HEK293 (cell line): ENCODE measurements at regions not wholly inside any gene's neighbourhood (a gene's known extent, or its start where the extent isn't known, plus 50 kb on each side); places are given as distances from the start of the nearest gene placed in this dataset.

Experiments
- CTCF ChIA-PET: fragments of 350-600 bp; formaldehyde crosslinking; extraction: SDS; loops from one replicate; lab custom pipeline; 2021; ENCODE audit warnings: antibody characterized with exemption; lab: Yijun Ruan, JAX
- POLR2A ChIA-PET: fragments of 300-600 bp; formaldehyde crosslinking; extraction: SDS; loops from one replicate; lab custom pipeline; 2020; ENCODE audit warnings: antibody characterized with exemption, inconsistent platforms; lab: Yijun Ruan, JAX
- H3K27ac ChIP-seq: fragments of 200-500 bp; sonication (Bioruptor generic); 2 replicates; pipeline ENCODE4 v1.5.1; 2014; ENCODE audit warnings: low read depth, low read length, control low read depth, inconsistent platforms; ENCODE audit errors: extremely low read depth
- H3K36me3 ChIP-seq, 2 experiments: fragments of 200-500 bp in 1 of 2; sonication (Bioruptor generic) in 1 of 2; 1 replicate in 1 of 2; 2 replicates in 1 of 2; pipeline ENCODE4 v1.5.1; 2014 to 2017; ENCODE audit warnings: inconsistent platforms in 2 of 2, low read length in 2 of 2; ENCODE audit not compliant: control insufficient read depth in 2 of 2, insufficient read depth in 1 of 2
- H3K4me1 ChIP-seq: fragments of 200-500 bp; sonication (Bioruptor generic); 2 replicates; pipeline ENCODE4 v1.5.1; 2014; ENCODE audit warnings: mild to moderate bottlenecking, low read length, inconsistent platforms; ENCODE audit not compliant: control insufficient read depth, insufficient read depth
- H3K4me3 ChIP-seq: 2 replicates; pipeline ENCODE4 v1.5.1; 2011; ENCODE audit warnings: low read depth, mild to moderate bottlenecking, control low read depth, low read length, moderate library complexity
- H3K9me3 ChIP-seq: fragments of 200-500 bp; sonication (Bioruptor generic); 2 replicates; pipeline ENCODE4 v1.5.1; 2014; ENCODE audit warnings: low read depth, low read length, inconsistent platforms; ENCODE audit not compliant: control insufficient read depth, insufficient read depth
- ATF2 ChIP-seq: fragments of 450-650 bp; formaldehyde crosslinking; IDR thresholded peaks from 2 replicates; pipeline ENCODE4 v1.5.1; 2016; ENCODE audit warnings: missing biosample characterization, missing genetic modification characterization, low read depth
- BCL11A ChIP-seq: fragments of 450-650 bp; formaldehyde crosslinking; IDR thresholded peaks from 2 replicates; pipeline ENCODE4 v1.5.1; 2016; ENCODE audit warnings: low read depth, missing biosample characterization, missing genetic modification characterization
- FEZF1 ChIP-seq: fragments of 450-650 bp; formaldehyde crosslinking; IDR thresholded peaks from 2 replicates; pipeline ENCODE4 v1.5.1; 2016; ENCODE audit warnings: missing biosample characterization, missing genetic modification characterization
- MZF1 ChIP-seq: fragments of 450-650 bp; formaldehyde crosslinking; IDR thresholded peaks from 2 replicates; pipeline ENCODE4 v1.5.1; 2017; ENCODE audit warnings: missing biosample characterization, missing genetic modification characterization, borderline replicate concordance
- SP7 ChIP-seq: fragments of 450-650 bp; formaldehyde crosslinking; IDR thresholded peaks from 2 replicates; pipeline ENCODE4 v1.5.1; 2016; ENCODE audit warnings: missing biosample characterization, missing genetic modification characterization
- TRIM28 ChIP-seq: IDR thresholded peaks from 2 replicates; pipeline ENCODE4 v1.6.1; 2011; ENCODE audit warnings: low read length, control low read depth, borderline replicate concordance
- ZBTB20 ChIP-seq: fragments of 450-650 bp; formaldehyde crosslinking; IDR thresholded peaks from 2 replicates; pipeline ENCODE4 v1.5.1; 2016; ENCODE audit warnings: missing biosample characterization, missing genetic modification characterization
- ZFP69B ChIP-seq: fragments of 450-650 bp; formaldehyde crosslinking; IDR thresholded peaks from 2 replicates; pipeline ENCODE4 v1.5.1; 2016; ENCODE audit warnings: missing biosample characterization, missing genetic modification characterization
- ZNF10 ChIP-seq: fragments of 450-650 bp; formaldehyde crosslinking; IDR thresholded peaks from 2 replicates; pipeline ENCODE4 v1.5.1; 2017; ENCODE audit warnings: missing biosample characterization, missing genetic modification characterization
- ZNF112 ChIP-seq: fragments of 450-650 bp; formaldehyde crosslinking; IDR thresholded peaks from 2 replicates; pipeline ENCODE4 v1.5.0; 2017; ENCODE audit warnings: missing biosample characterization, missing genetic modification characterization
- ZNF140 ChIP-seq: fragments of 450-650 bp; formaldehyde crosslinking; IDR thresholded peaks from 2 replicates; pipeline ENCODE4 v1.5.1; 2016; ENCODE audit warnings: missing biosample characterization, missing genetic modification characterization
- ZNF157 ChIP-seq: fragments of 450-650 bp; formaldehyde crosslinking; IDR thresholded peaks from 2 replicates; pipeline ENCODE4 v1.5.1; 2016; ENCODE audit warnings: missing biosample characterization, missing genetic modification characterization
- ZNF292 ChIP-seq: fragments of 450-650 bp; formaldehyde crosslinking; IDR thresholded peaks from 2 replicates; pipeline ENCODE4 v1.5.1; 2016; ENCODE audit warnings: low read depth, missing biosample characterization, missing genetic modification characterization, borderline replicate concordance
- ZNF324 ChIP-seq: fragments of 450-650 bp; formaldehyde crosslinking; IDR thresholded peaks from 2 replicates; pipeline ENCODE4 v1.5.1; 2016; ENCODE audit warnings: missing biosample characterization, missing genetic modification characterization
- ZNF555 ChIP-seq: fragments of 450-650 bp; formaldehyde crosslinking; conservative IDR thresholded peaks from 2 replicates; pipeline ENCODE4 v1.5.1; 2017; ENCODE audit warnings: missing biosample characterization, mild to moderate bottlenecking, missing genetic modification characterization, inconsistent platforms
- ZNF560 ChIP-seq: fragments of 450-650 bp; formaldehyde crosslinking; IDR thresholded peaks from 2 replicates; pipeline ENCODE4 v1.5.1; 2017; ENCODE audit warnings: missing biosample characterization, missing genetic modification characterization, borderline replicate concordance
- ZNF561 ChIP-seq: fragments of 450-650 bp; IDR thresholded peaks from 2 replicates; pipeline ENCODE4 v1.5.1; 2018; ENCODE audit warnings: missing biosample characterization, missing genetic modification characterization, borderline replicate concordance
- ZNF610 ChIP-seq: fragments of 450-650 bp; formaldehyde crosslinking; IDR thresholded peaks from 2 replicates; pipeline ENCODE4 v1.5.1; 2016; ENCODE audit warnings: missing biosample characterization, missing genetic modification characterization, borderline replicate concordance
- ZNF624 ChIP-seq: fragments of 450-650 bp; formaldehyde crosslinking; IDR thresholded peaks from 2 replicates; pipeline ENCODE4 v1.5.1; 2017; ENCODE audit warnings: missing biosample characterization, missing genetic modification characterization
- ZNF664 ChIP-seq: fragments of 450-650 bp; formaldehyde crosslinking; IDR thresholded peaks from 2 replicates; pipeline ENCODE4 v1.5.1; 2016; ENCODE audit warnings: missing biosample characterization, missing genetic modification characterization
- ZNF777 ChIP-seq: fragments of 450-650 bp; formaldehyde crosslinking; IDR thresholded peaks from 2 replicates; pipeline ENCODE4 v1.5.1; 2017; ENCODE audit warnings: missing biosample characterization, missing genetic modification characterization, borderline replicate concordance
- ZNF843 ChIP-seq: fragments of 450-650 bp; formaldehyde crosslinking; IDR thresholded peaks from 2 replicates; pipeline ENCODE4 v1.5.1; 2016; ENCODE audit warnings: missing biosample characterization, missing genetic modification characterization
- TF ChIP-seq, protein P1 (sequence below): fragments of 450-650 bp; formaldehyde crosslinking; IDR thresholded peaks from 2 replicates; pipeline ENCODE4 v1.5.1; 2016; ENCODE audit warnings: missing biosample characterization, missing genetic modification characterization

- Histone ChIP-seq H3K4me1 (no peaks in the 10 kb centered on the region), H3K9me3 (no peaks in the 10 kb centered on the region), H3K4me3 (no peak overlapping the region), H3K36me3 (no peaks in the 10 kb centered on the region), H3K27ac (no peak overlapping the region)
- ChIA-PET POLR2A (no interaction called here), CTCF (no interaction called here)
- TF ChIP-seq FEZF1 (no peak), BCL11A (tag by site-specific recombination) (no peak), ZFP69B (no peak), SP7 (tag by site-specific recombination) (no peak), ZNF777 (tag by site-specific recombination) (no peak), ZNF610 (tag by site-specific recombination) (no peak), ZNF112 (tag by site-specific recombination) (no peak), ZNF560 (tag by site-specific recombination) (no peak), ZNF561 (tag by site-specific recombination) (no peak), ZBTB20 (tag by site-specific recombination) (no peak), ZNF664 (tag by site-specific recombination) (no peak), ZNF157 (tag by site-specific recombination) (no peak), ZNF292 (tag by site-specific recombination) (no peak), ZNF624 (tag by site-specific recombination) (no peak), ZNF324 (no peak), ATF2 (tag by site-specific recombination) (no peak)
- TF ChIP-seq, protein P1, sequence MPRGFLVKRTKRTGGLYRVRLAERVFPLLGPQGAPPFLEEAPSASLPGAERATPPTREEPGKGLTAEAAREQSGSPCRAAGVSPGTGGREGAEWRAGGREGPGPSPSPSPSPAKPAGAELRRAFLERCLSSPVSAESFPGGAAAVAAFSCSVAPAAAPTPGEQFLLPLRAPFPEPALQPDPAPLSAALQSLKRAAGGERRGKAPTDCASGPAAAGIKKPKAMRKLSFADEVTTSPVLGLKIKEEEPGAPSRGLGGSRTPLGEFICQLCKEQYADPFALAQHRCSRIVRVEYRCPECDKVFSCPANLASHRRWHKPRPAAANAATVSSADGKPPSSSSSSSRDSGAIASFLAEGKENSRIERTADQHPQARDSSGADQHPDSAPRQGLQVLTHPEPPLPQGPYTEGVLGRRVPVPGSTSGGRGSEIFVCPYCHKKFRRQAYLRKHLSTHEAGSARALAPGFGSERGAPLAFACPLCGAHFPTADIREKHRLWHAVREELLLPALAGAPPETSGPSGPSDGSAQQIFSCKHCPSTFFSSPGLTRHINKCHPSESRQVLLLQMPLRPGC = no peak
Measured at GRCh38 chr10:8731121-8732095, 676.9 kb downstream of the GATA3 start.

DNA sequence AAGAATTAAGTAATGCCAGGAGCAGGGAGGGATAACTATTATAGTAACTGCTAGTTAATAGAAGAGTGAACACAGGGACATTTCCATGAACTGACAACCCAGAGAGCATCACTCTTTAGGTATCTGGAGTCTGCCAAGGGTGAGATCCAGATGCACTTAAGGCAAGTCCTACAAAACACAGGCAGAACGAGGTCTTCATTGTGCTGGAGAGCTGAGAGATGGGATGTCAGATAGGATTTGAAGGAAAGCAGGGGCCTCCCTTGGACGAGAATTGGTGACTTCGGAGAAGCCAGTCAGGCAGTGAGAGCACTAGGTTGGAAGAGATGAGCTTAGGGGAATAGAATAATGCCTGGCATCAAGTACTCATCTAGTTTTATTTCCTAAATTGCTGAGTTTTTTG is 684.5 kb downstream of the GATA3 start:
- Histone ChIP-seq H3K4me1 (no peaks in the 10 kb centered on the region), H3K27ac (no peak overlapping the region), H3K9me3 (no peaks in the 10 kb centered on the region), H3K36me3 (no peaks in the 10 kb centered on the region), H3K4me3 (no peak overlapping the region)
- CTCF ChIA-PET = no interaction called here
- TF ChIP-seq TRIM28 (no peak), ZNF140 (tag by site-specific recombination) (no peak), ZNF843 (tag by site-specific recombination) (no peak), ZNF10 (tag by site-specific recombination) (no peak), ZNF555 (tag by site-specific recombination) (no peak), MZF1 (tag by site-specific recombination) (no peak)
- POLR2A ChIA-PET = interaction anchor here (0.7 kb wide), 1 partner anchor 318 kb away, joined by 5 read pairs; no protein-coding TSS in a partner anchor
